ENCODE measurements at regions not wholly inside any gene's neighbourhood (a gene's known extent, or its start where the extent isn't known, plus 50 kb on each side); places are given as distances from the start of the nearest gene placed in this dataset.

- intact Hi-C loops (cut with DNase I; ENCODE audit: low total_unique reads): no loop called here
- no peaks in the 10 kb centered on the region for H3K9me3 ChIP-seq
- no peak for TF ChIP-seq POLR2AphosphoS5 (IDR thresholded peaks at IDR 0.05)
- TF ChIP-seq, protein P1, sequence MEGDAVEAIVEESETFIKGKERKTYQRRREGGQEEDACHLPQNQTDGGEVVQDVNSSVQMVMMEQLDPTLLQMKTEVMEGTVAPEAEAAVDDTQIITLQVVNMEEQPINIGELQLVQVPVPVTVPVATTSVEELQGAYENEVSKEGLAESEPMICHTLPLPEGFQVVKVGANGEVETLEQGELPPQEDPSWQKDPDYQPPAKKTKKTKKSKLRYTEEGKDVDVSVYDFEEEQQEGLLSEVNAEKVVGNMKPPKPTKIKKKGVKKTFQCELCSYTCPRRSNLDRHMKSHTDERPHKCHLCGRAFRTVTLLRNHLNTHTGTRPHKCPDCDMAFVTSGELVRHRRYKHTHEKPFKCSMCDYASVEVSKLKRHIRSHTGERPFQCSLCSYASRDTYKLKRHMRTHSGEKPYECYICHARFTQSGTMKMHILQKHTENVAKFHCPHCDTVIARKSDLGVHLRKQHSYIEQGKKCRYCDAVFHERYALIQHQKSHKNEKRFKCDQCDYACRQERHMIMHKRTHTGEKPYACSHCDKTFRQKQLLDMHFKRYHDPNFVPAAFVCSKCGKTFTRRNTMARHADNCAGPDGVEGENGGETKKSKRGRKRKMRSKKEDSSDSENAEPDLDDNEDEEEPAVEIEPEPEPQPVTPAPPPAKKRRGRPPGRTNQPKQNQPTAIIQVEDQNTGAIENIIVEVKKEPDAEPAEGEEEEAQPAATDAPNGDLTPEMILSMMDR (IDR thresholded peaks at IDR 0.05 in 8 of 11, conservative IDR thresholded peaks at IDR 0.05 in 3 of 11): no peak
- TF ChIP-seq POLR2A (IDR thresholded peaks at IDR 0.05): no peak
- WGBS, 5 donors: 76 to 87% (median 80%) methylated on average over 4 of the region's 4 CpGs
- H3K27ac ChIP-seq: no peak overlapping the region
- H3K4me3 ChIP-seq: no peak overlapping the region
- H3K27me3 ChIP-seq (replicated peaks in 1 of 7): no peaks in the 10 kb centered on the region
- no peaks in the 10 kb centered on the region for H3K4me1 ChIP-seq
- no peak for DNase-seq
- no peaks in the 10 kb centered on the region for H3K36me3 ChIP-seq
Observed at GRCh38 chr3:148455098-148455497, 242.6 kb upstream of the AGTR1 start.

- no peaks in the 10 kb centered on the region for H3K4me1 ChIP-seq
- 71 to 85% (median 80%) methylated on average over 1 of the region's 1 CpG for WGBS, 5 donors
- TF ChIP-seq POLR2AphosphoS5 (IDR thresholded peaks at IDR 0.05): no peak
- no peak for TF ChIP-seq POLR2A (IDR thresholded peaks at IDR 0.05)
- TF ChIP-seq, protein P1 (IDR thresholded peaks at IDR 0.05 in 8 of 11, conservative IDR thresholded peaks at IDR 0.05 in 3 of 11): no peak
- H3K4me3 ChIP-seq: no peak overlapping the region
- no peaks in the 10 kb centered on the region for H3K27me3 ChIP-seq (replicated peaks in 1 of 7)
- H3K27ac ChIP-seq: no peak overlapping the region
- DNase-seq: no peak
- intact Hi-C loops (cut with DNase I; ENCODE audit: low total_unique reads): no loop called here
- no peaks in the 10 kb centered on the region for H3K36me3 ChIP-seq
- H3K9me3 ChIP-seq: no peaks in the 10 kb centered on the region
Observed at GRCh38 chr3:148457886-148458285, 239.8 kb upstream of the AGTR1 start.

GRCh38 chr3:148459931-148460513, 237.7 kb upstream of the AGTR1 start:
- no peak overlapping the region for H3K4me3 ChIP-seq
- no peak overlapping the region for H3K27ac ChIP-seq
- no peak for DNase-seq
- H3K27me3 ChIP-seq (replicated peaks in 1 of 7): no peaks in the 10 kb centered on the region
- 80 to 98% (median 88%) methylated on average over 1 of the region's 1 CpG for WGBS, 5 donors
- no peak for TF ChIP-seq POLR2AphosphoS5 (IDR thresholded peaks at IDR 0.05)
- TF ChIP-seq, protein P1 (IDR thresholded peaks at IDR 0.05 in 8 of 11, conservative IDR thresholded peaks at IDR 0.05 in 3 of 11): peak in 7 of 11 experiments; percentile 7 to 39 (median 24)
- no peak for TF ChIP-seq POLR2A (IDR thresholded peaks at IDR 0.05)
- intact Hi-C loops (cut with DNase I; ENCODE audit: low total_unique reads): no loop called here
- H3K9me3 ChIP-seq: no peaks in the 10 kb centered on the region
- H3K4me1 ChIP-seq: no peaks in the 10 kb centered on the region
- no peaks in the 10 kb centered on the region for H3K36me3 ChIP-seq

DNA sequence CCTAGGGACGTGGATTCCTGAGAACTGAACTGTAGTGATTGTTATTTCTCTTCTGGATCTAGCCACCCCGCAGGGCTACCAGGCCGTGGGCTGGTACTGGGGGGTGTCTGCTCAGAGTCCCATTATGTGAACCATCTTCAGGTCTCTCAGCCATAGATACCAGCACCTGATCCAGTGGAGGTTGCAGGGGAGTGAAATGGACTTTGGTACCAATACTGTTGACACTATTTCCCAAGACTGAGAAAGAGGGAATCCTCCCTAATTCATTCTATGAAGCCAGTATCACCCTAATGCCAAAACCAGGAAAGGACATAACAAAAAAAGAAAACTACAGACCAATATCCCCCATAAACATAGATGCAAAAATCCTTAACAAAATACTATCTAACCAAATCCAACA, 237.0 kb upstream of the AGTR1 start:
- Histone ChIP-seq H3K4me3 (no peak overlapping the region), H3K9me3 (no peaks in the 10 kb centered on the region), H3K4me1 (no peaks in the 10 kb centered on the region), H3K27ac (no peak overlapping the region), H3K27me3 (replicated peaks in 1 of 7) (no peaks in the 10 kb centered on the region), H3K36me3 (no peaks in the 10 kb centered on the region)
- WGBS, 5 donors: 78 to 90% (median 86%) methylated on average over 3 of the region's 3 CpGs
- DNase-seq: no peak
- TF ChIP-seq POLR2AphosphoS5 (IDR thresholded peaks at IDR 0.05) (no peak), POLR2A (IDR thresholded peaks at IDR 0.05) (no peak)
- TF ChIP-seq, protein P1 (IDR thresholded peaks at IDR 0.05 in 8 of 11, conservative IDR thresholded peaks at IDR 0.05 in 3 of 11): no peak
- intact Hi-C loops (cut with DNase I; ENCODE audit: low total_unique reads): no loop called here
